ENCODE measurements at regions not wholly inside any gene's neighbourhood (a gene's known extent, or its start where the extent isn't known, plus 50 kb on each side); places are given as distances from the start of the nearest gene placed in this dataset.

- ATAC-seq (no peak), DNase-seq (ENCODE audit: low spot score) (no peak)
- no peak overlapping the region for H3K4me3 Mint-ChIP-seq
- H3K4me3 ChIP-seq: no peak overlapping the region
- H3K36me3 Mint-ChIP-seq (ENCODE audit: low read depth): peaks cover 5% of the 10 kb centered on the region; the same call in 2 of the 3 replicates
- peaks cover 2% of the 10 kb centered on the region for H3K27me3 Mint-ChIP-seq (ENCODE audit: insufficient read depth, low read depth, poor library complexity)
- no peak overlapping the region for H3K27ac Mint-ChIP-seq
- no peaks in the 10 kb centered on the region for H3K79me2 ChIP-seq (replicated peaks; ENCODE audit: insufficient read depth)
- no peaks in the 10 kb centered on the region for H3F3A ChIP-seq (replicated peaks; ENCODE audit: low read depth)
- H3K4me1 ChIP-seq (ENCODE audit: insufficient read depth): peaks cover 19% of the 10 kb centered on the region
- peak overlapping the region; percentile 52; the same call in 1 of the 2 replicates for H2AFZ ChIP-seq
- peaks cover 3% of the 10 kb centered on the region; the same call in 1 of the 2 replicates for H3K36me3 ChIP-seq (ENCODE audit: insufficient read depth)
- H3K27ac ChIP-seq (ENCODE audit: low read depth): no peak overlapping the region
- no peak overlapping the region for H3K4me2 ChIP-seq
- peaks cover 16% of the 10 kb centered on the region; the same call in 1 of the 2 replicates for H3K9me2 ChIP-seq (ENCODE audit: insufficient read depth)
- H3K4me1 Mint-ChIP-seq: peaks cover 23% of the 10 kb centered on the region
- H4K20me1 ChIP-seq (replicated peaks; ENCODE audit: insufficient read depth): no peaks in the 10 kb centered on the region
- no peaks in the 10 kb centered on the region for H3K27me3 ChIP-seq (ENCODE audit: insufficient read depth)
- TF ChIP-seq STAT1 (IDR thresholded peaks at IDR 0.05; ENCODE audit: unreplicated experiment): no peak
- TF ChIP-seq NANOG (IDR thresholded peaks at IDR 0.05; ENCODE audit: borderline replicate concordance): no peak
- no peak for TF ChIP-seq POLR2AphosphoS5 (IDR thresholded peaks at IDR 0.05; ENCODE audit: low read depth)
- no peak for TF ChIP-seq ZNF462 (CRISPR knock-in tag; IDR thresholded peaks at IDR 0.05)
- no peak for TF ChIP-seq JUNB (IDR thresholded peaks at IDR 0.05; ENCODE audit: unreplicated experiment)
- no peak for TF ChIP-seq EZH2phosphoT487 (IDR thresholded peaks at IDR 0.05; ENCODE audit: unreplicated experiment)
- TF ChIP-seq ZNF114 (CRISPR knock-in tag; IDR thresholded peaks at IDR 0.05): no peak
- no peak for TF ChIP-seq EZH2 (IDR thresholded peaks at IDR 0.05; ENCODE audit: low read depth, unreplicated experiment)
- TF ChIP-seq CREB1 (CRISPR knock-in tag; IDR thresholded peaks at IDR 0.05; ENCODE audit: low read depth): no peak
- no peak for TF ChIP-seq REST (IDR thresholded peaks at IDR 0.05; ENCODE audit: unreplicated experiment)
- no peak for TF ChIP-seq ETS1 (IDR thresholded peaks at IDR 0.05)
- TF ChIP-seq CTCF (conservative IDR thresholded peaks at IDR 0.05; ENCODE audit: low read depth in 2 of 2): no peak
- no peak for TF ChIP-seq ZNF331 (CRISPR knock-in tag; IDR thresholded peaks at IDR 0.05; ENCODE audit: low read depth)
- peaks cover 10% of the 10 kb centered on the region for H3K9me3 Mint-ChIP-seq
Observed at GRCh38 chr2:150698016-150698661, 210.7 kb upstream of the RND3 start.

Data from GM23338 (cell line).